ENCODE measurements at regions not wholly inside any gene's neighbourhood (a gene's known extent, or its start where the extent isn't known, plus 50 kb on each side); places are given as distances from the start of the nearest gene placed in this dataset.
"Not testable (repeated sequence)": the region's sequence is repeated elsewhere in the genome, so short reads cannot be mapped to it uniquely, and the experiment has no call there.

DNA sequence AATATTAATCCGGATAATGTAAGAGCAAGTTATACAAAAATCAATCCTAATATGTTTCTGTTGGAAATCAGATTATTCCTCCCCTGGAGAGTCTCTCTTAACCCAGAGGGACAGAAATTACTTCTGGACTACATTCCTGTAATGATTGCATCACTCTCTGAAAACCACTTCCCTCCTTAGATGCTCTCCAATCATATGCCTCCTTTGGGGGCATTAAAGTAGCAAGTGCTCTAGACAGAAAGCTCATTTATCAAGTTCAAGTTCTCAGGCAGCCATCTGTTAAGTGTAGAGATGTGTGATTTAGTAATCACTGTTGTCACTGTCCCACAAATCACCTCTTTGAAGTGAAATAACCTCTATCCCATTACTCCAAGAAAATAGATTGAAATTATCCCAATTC lies 247.1 kb downstream of the SLCO4C1 start:
- H3K27me3 ChIP-seq (ENCODE audit: insufficient read depth, poor library complexity, severe bottlenecking) = no peaks in the 10 kb centered on the region
- TF ChIP-seq REST (IDR thresholded peaks at IDR 0.05; ENCODE audit: insufficient replicate concordance, low read depth) = no peak
- TF ChIP-seq POLR2AphosphoS5 (IDR thresholded peaks at IDR 0.05; ENCODE audit: low read depth) = no peak
- TF ChIP-seq GABPA (IDR thresholded peaks at IDR 0.05; ENCODE audit: low read depth) = no peak
- TF ChIP-seq SPI1 (IDR thresholded peaks at IDR 0.05; ENCODE audit: borderline replicate concordance, low read depth) = no peak
- no peak for TF ChIP-seq CTCF (IDR thresholded peaks at IDR 0.05; ENCODE audit: insufficient read depth, low read length)
- no peak for DNase-seq (ENCODE audit: low read depth in 1 of 2, low spot score in 1 of 2)
- H3K27ac ChIP-seq (replicated peaks) = no peak overlapping the region
- H3K4me3 ChIP-seq (replicated peaks; ENCODE audit: insufficient read depth, low read length) = no peak overlapping the region

GRCh38 chr5:102047073-102047472 lies 249.0 kb downstream of the SLCO4C1 start:
- H3K27ac ChIP-seq (replicated peaks); H3K27me3 ChIP-seq (ENCODE audit: insufficient read depth, poor library complexity, severe bottlenecking); H3K4me3 ChIP-seq (replicated peaks; ENCODE audit: insufficient read depth, low read length); DNase-seq (ENCODE audit: low read depth in 1 of 2, low spot score in 1 of 2): not testable (repeated sequence)

GRCh38 chr5:102040326-102040725 lies 255.8 kb downstream of the SLCO4C1 start:
- H3K27ac ChIP-seq (replicated peaks) = no peak overlapping the region
- H3K4me3 ChIP-seq (replicated peaks; ENCODE audit: insufficient read depth, low read length) = no peak overlapping the region
- no peak for DNase-seq (ENCODE audit: low read depth in 1 of 2, low spot score in 1 of 2)
- H3K27me3 ChIP-seq (ENCODE audit: insufficient read depth, poor library complexity, severe bottlenecking) = no peaks in the 10 kb centered on the region
- TF ChIP-seq CTCF (IDR thresholded peaks at IDR 0.05; ENCODE audit: insufficient read depth, low read length) = no peak
- TF ChIP-seq POLR2AphosphoS5 (IDR thresholded peaks at IDR 0.05; ENCODE audit: low read depth) = no peak
- TF ChIP-seq GABPA (IDR thresholded peaks at IDR 0.05; ENCODE audit: low read depth) = no peak
- no peak for TF ChIP-seq REST (IDR thresholded peaks at IDR 0.05; ENCODE audit: insufficient replicate concordance, low read depth)

DNA sequence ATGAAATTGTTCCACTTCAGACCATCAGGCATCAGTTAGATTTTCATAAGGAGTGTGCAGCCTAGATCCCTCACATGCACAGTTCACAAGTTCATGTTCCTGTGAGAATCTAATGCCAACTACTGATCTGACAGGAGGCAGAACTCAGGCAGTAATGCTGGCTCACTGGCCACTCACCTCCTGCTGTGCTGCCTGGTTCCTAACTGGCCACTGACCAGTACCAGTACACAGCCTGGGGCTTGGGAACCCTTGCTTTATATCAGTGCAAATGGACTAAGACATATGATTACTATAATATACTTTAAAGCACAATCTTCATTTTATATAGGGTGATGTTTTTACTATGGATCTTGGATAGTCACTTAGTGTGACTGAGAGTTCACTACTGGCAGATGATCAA lies 259.2 kb downstream of the SLCO4C1 start:
- TF ChIP-seq POLR2AphosphoS5 (IDR thresholded peaks at IDR 0.05; ENCODE audit: low read depth) = no peak
- no peak for TF ChIP-seq REST (IDR thresholded peaks at IDR 0.05; ENCODE audit: insufficient replicate concordance, low read depth)
- no peak for TF ChIP-seq GABPA (IDR thresholded peaks at IDR 0.05; ENCODE audit: low read depth)
- TF ChIP-seq CTCF (IDR thresholded peaks at IDR 0.05; ENCODE audit: insufficient read depth, low read length) = no peak
- no peak for TF ChIP-seq SPI1 (IDR thresholded peaks at IDR 0.05; ENCODE audit: borderline replicate concordance, low read depth)
- no peak overlapping the region for H3K27ac ChIP-seq (replicated peaks)
- no peak for DNase-seq (ENCODE audit: low read depth in 1 of 2, low spot score in 1 of 2)
- H3K27me3 ChIP-seq (ENCODE audit: insufficient read depth, poor library complexity, severe bottlenecking) = no peaks in the 10 kb centered on the region
- no peak overlapping the region for H3K4me3 ChIP-seq (replicated peaks; ENCODE audit: insufficient read depth, low read length)
